ENCODE measurements at regions not wholly inside any gene's neighbourhood (a gene's known extent, or its start where the extent isn't known, plus 50 kb on each side); places are given as distances from the start of the nearest gene placed in this dataset.

DNA sequence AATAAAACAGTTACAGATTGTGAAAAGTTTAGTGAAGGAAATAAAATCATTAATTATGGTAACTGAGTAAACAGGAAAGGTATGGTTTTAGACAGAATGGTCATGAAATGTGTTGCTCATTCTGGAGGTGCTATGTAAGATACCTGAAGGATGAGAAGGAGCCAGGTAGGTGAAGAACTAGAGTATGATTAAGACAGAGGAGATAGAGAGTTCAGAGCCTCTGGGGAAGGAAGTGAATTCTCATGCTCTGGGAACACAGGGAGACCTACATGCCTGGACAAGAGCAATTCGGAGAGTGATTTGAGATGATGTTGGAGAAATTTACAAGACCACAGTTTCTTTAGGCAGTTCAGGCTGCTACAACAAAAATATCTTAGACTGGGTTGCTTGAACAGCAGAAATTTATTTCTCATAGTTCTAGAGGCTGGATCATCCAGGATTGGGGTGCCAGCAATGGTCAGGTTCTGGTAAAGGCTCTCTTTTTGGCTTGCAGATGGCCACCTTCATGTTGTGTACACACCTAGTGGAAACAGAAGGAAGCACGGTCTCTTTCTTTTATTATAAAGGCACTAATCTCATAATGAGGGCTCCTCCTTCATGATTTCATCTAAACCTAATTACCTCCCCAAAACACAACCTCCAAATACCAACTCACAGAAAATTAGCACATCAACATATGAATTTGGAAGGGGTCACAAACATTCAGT is 1416.1 kb downstream of the PCDH7 start:
- H2AK5ac ChIP-seq (ENCODE audit: low read depth, low read length) = no peak overlapping the region
- no peak overlapping the region for H3K14ac ChIP-seq (ENCODE audit: insufficient read length)
- H2AFZ ChIP-seq (ENCODE audit: low read length) = no peak overlapping the region; the same call in 1 of the 2 replicates
- no peaks in the 10 kb centered on the region for H3K23me2 ChIP-seq (ENCODE audit: low read depth, low read length)
- ChIA-PET CTCF (ENCODE audit: partially characterized antibody) (interaction anchor here (1.0 kb wide), 1 partner anchor 11 kb away, joined by 4 read pairs; no protein-coding TSS in a partner anchor), POLR2A (ENCODE audit: partially characterized antibody) (no interaction called here)
- no peak overlapping the region for H2BK20ac ChIP-seq (ENCODE audit: low read length)
- no peak overlapping the region for H3K9ac ChIP-seq (replicated peaks in 1 of 4; ENCODE audit: extremely low read depth in 1 of 4, low read depth in 3 of 4, low read length in 3 of 4)
- no peak overlapping the region for H4K91ac ChIP-seq (replicated peaks; ENCODE audit: insufficient read length, low read length)
- no peaks in the 10 kb centered on the region for H4K20me1 ChIP-seq (replicated peaks in 1 of 2; ENCODE audit: control insufficient read depth in 1 of 2, insufficient read depth in 2 of 2, low read length in 2 of 2)
- no peak overlapping the region for H3K4me3 ChIP-seq (ENCODE audit: extremely low read depth in 1 of 4, insufficient read depth in 2 of 4, low read depth in 3 of 4, low read length in 4 of 4)
- H4K5ac ChIP-seq (ENCODE audit: insufficient read length, low read depth, low read length) = no peak overlapping the region
- H3K23ac ChIP-seq (ENCODE audit: insufficient read length) = no peak overlapping the region
- WGBS, 2 experiments (ENCODE audit: extremely low coverage in 1 of 2, insufficient coverage in 1 of 2, insufficient read length in 1 of 2, insufficient replicate concordance in 2 of 2, low coverage in 1 of 2, low lambda C conversion rate in 2 of 2, missing lambda C conversion rate in 1 of 2) = 88% methylated on average over 2 of the region's 2 CpGs; no CpG with 5 or more reads in 1 of the 2 experiments
- no peak overlapping the region for H4K8ac ChIP-seq (ENCODE audit: extremely low read depth, insufficient read depth, low read length)
- no peak overlapping the region for H3K4ac ChIP-seq (replicated peaks; ENCODE audit: insufficient read length, low read depth, low read length)
- no peaks in the 10 kb centered on the region for H3K36me3 ChIP-seq (ENCODE audit: control insufficient read depth in 2 of 4, insufficient read depth in 4 of 4, low read length in 3 of 4)
- TF ChIP-seq NRF1 (IDR thresholded peaks at IDR 0.05; ENCODE audit: low read depth, low read length) (no peak), RAD21 (IDR thresholded peaks at IDR 0.05 in 1 of 2, conservative IDR thresholded peaks at IDR 0.05 in 1 of 2; ENCODE audit: low read depth in 2 of 2, low read length in 2 of 2) (peak in 1 of 2 experiments; percentile 5; a peak in 1 of 4 replicates), HDAC2 (IDR thresholded peaks at IDR 0.05; ENCODE audit: borderline replicate concordance in 1 of 2, low read depth in 2 of 2, low read length in 2 of 2) (no peak)
- TF ChIP-seq, protein P1, sequence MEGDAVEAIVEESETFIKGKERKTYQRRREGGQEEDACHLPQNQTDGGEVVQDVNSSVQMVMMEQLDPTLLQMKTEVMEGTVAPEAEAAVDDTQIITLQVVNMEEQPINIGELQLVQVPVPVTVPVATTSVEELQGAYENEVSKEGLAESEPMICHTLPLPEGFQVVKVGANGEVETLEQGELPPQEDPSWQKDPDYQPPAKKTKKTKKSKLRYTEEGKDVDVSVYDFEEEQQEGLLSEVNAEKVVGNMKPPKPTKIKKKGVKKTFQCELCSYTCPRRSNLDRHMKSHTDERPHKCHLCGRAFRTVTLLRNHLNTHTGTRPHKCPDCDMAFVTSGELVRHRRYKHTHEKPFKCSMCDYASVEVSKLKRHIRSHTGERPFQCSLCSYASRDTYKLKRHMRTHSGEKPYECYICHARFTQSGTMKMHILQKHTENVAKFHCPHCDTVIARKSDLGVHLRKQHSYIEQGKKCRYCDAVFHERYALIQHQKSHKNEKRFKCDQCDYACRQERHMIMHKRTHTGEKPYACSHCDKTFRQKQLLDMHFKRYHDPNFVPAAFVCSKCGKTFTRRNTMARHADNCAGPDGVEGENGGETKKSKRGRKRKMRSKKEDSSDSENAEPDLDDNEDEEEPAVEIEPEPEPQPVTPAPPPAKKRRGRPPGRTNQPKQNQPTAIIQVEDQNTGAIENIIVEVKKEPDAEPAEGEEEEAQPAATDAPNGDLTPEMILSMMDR (IDR thresholded peaks at IDR 0.05; ENCODE audit: control extremely low read depth in 1 of 3, insufficient read depth in 1 of 3, low read depth in 1 of 3, low read length in 3 of 3) = peak in 1 of 3 experiments; percentile 13; a peak in 1 of 4 replicates
- no peak for FAIRE-seq
- H3K4me2 ChIP-seq (ENCODE audit: insufficient read depth in 1 of 2, low read depth in 2 of 2, low read length in 2 of 2) = no peak overlapping the region
- H3K79me1 ChIP-seq (ENCODE audit: low read depth, low read length) = no peaks in the 10 kb centered on the region
- no peak overlapping the region for H2BK5ac ChIP-seq (ENCODE audit: low read depth, low read length)
- no peak overlapping the region for H3K56ac ChIP-seq (replicated peaks; ENCODE audit: insufficient read length, low read depth, low read length)
- H2BK15ac ChIP-seq (ENCODE audit: low read length) = no peak overlapping the region
- no peak overlapping the region for H2BK12ac ChIP-seq (ENCODE audit: low read depth, low read length)
- no peak overlapping the region for H3K18ac ChIP-seq (ENCODE audit: extremely low read depth, low read length)
- DNase-seq (ENCODE audit: low read depth in 1 of 2, low spot score in 2 of 2) = no peak
- no peak overlapping the region for H3K27ac ChIP-seq (ENCODE audit: low read depth, low read length)
- H3K9me3 ChIP-seq (ENCODE audit: insufficient read depth in 2 of 2, low read depth in 1 of 2, low read length in 1 of 2) = no peaks in the 10 kb centered on the region
- no peak overlapping the region for H2BK120ac ChIP-seq (replicated peaks; ENCODE audit: low read depth, low read length)
- H3K4me1 ChIP-seq (replicated peaks in 1 of 4; ENCODE audit: control insufficient read depth in 3 of 4, insufficient read depth in 4 of 4, low read length in 3 of 4) = peaks cover 0 to 4% (median 2%) of the 10 kb centered on the region in 4 experiments; a peak in 1 of 7 replicates
- no peaks in the 10 kb centered on the region for H3K79me2 ChIP-seq (ENCODE audit: control insufficient read depth in 1 of 2, insufficient read depth in 2 of 2, low read length in 2 of 2)
- no peaks in the 10 kb centered on the region for H3K27me3 ChIP-seq (replicated peaks in 1 of 4; ENCODE audit: control insufficient read depth in 3 of 4, extremely low read depth in 1 of 4, insufficient read depth in 3 of 4, low read length in 3 of 4)
